ENCODE measurements at regions not wholly inside any gene's neighbourhood (a gene's known extent, or its start where the extent isn't known, plus 50 kb on each side); places are given as distances from the start of the nearest gene placed in this dataset.

GRCh38 chr17:33854596-33854995 is 400.5 kb upstream of the CCL2 start:
- H3K9me3 ChIP-seq (ENCODE audit: control insufficient read depth, low read length): no peaks in the 10 kb centered on the region
- no peaks in the 10 kb centered on the region for H3K36me3 ChIP-seq (ENCODE audit: control insufficient read depth, insufficient read depth, low read length)
- no peaks in the 10 kb centered on the region for H3K4me1 ChIP-seq (ENCODE audit: control insufficient read depth, insufficient read depth, low read length)
- H3K4me3 ChIP-seq (ENCODE audit: insufficient read depth, low read depth, low read length): no peak overlapping the region
- 73 to 77% methylated on average over 2 of the region's 2 CpGs for WGBS, 2 experiments
- peak overlapping the region; percentile 31 for H3K27ac ChIP-seq (ENCODE audit: insufficient read depth, low read depth, low read length, poor library complexity, severe bottlenecking)
- no peaks in the 10 kb centered on the region for H3K27me3 ChIP-seq (ENCODE audit: control insufficient read depth, insufficient read depth, low read length, poor library complexity, severe bottlenecking)

DNA sequence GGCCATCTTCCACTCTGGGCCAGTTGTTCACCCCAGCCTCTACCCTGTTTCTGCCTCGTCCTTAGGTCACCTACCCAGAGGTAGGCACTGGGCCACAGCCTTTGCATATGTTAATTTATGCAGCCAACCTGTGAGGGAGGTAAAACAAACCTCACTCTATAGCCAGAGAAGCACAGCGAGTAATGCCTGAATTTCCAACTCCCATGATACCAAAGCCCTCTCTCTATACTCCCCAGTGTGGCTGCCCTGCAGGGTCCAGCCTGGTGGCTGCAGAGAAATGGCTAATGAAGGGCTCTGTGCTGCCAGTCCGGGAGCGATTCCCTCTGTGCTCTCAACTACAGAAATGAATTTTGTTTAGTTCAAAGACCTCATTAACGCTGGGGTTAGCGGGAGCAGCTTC is 397.0 kb upstream of the CCL2 start:
- no peak overlapping the region for H3K27ac ChIP-seq (ENCODE audit: insufficient read depth, low read depth, low read length, poor library complexity, severe bottlenecking)
- no peaks in the 10 kb centered on the region for H3K27me3 ChIP-seq (ENCODE audit: control insufficient read depth, insufficient read depth, low read length, poor library complexity, severe bottlenecking)
- 70 to 78% methylated on average over 6 of the region's 6 CpGs for WGBS, 2 experiments
- no peak overlapping the region for H3K4me3 ChIP-seq (ENCODE audit: insufficient read depth, low read depth, low read length)
- no peaks in the 10 kb centered on the region for H3K9me3 ChIP-seq (ENCODE audit: control insufficient read depth, low read length)
- no peaks in the 10 kb centered on the region for H3K4me1 ChIP-seq (ENCODE audit: control insufficient read depth, insufficient read depth, low read length)
- no peaks in the 10 kb centered on the region for H3K36me3 ChIP-seq (ENCODE audit: control insufficient read depth, insufficient read depth, low read length)

GRCh38 chr17:33858682-33859081 is 396.4 kb upstream of the CCL2 start:
- WGBS, 2 experiments: 93 to 94% methylated on average over 1 of the region's 1 CpG

DNA sequence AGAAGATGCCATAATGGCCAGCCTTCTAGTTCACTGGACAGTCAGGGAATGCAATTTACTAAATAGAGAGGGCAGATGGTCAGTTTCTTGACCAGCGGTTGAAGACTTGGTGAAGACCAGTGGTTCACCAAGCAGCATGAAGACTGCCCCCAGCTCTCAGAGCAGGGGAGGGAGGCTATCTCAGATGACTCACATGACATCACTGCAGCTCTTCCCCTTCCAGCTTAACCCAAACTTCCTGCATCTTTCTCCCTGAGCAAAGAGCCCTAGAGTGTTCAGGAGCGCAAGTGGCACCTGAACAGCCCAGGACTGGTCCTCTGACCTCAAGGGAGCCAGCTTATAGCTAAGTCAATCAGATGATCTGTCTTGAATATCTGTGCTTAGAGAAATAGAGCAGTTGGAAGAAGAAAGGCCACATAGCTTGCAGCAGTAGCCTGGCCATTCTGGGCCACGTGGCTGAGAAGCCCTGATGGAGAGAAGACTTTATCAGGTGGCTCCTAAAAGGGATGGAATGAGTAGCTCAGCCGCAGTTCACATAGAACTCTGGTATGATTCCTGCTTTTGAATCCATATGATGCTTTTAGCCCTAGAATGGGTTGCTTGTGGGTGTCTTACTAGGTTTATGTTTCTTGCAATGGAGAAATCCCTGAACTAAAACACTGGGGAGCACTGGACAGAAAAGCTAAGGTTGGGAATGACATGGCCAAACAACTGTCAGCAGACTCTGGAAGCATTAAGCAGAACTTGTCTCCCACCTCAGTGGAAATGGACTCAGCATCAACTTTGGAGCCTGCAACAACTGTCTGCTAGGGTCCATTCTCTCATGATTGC is 392.1 kb upstream of the CCL2 start:
- H3K27ac ChIP-seq (ENCODE audit: insufficient read depth, low read depth, low read length, poor library complexity, severe bottlenecking): no peak overlapping the region
- H3K4me1 ChIP-seq (ENCODE audit: control insufficient read depth, insufficient read depth, low read length): no peaks in the 10 kb centered on the region
- H3K9me3 ChIP-seq (ENCODE audit: control insufficient read depth, low read length): no peaks in the 10 kb centered on the region
- no peak overlapping the region for H3K4me3 ChIP-seq (ENCODE audit: insufficient read depth, low read depth, low read length)
- H3K27me3 ChIP-seq (ENCODE audit: control insufficient read depth, insufficient read depth, low read length, poor library complexity, severe bottlenecking): no peaks in the 10 kb centered on the region
- H3K36me3 ChIP-seq (ENCODE audit: control insufficient read depth, insufficient read depth, low read length): no peaks in the 10 kb centered on the region
- WGBS, 2 experiments: 80 to 89% methylated on average over 4 of the region's 4 CpGs

More at GRCh38 chr17:33858682-33859081, 396.4 kb upstream of the CCL2 start:
- H3K4me3 ChIP-seq (ENCODE audit: insufficient read depth, low read depth, low read length): no peak overlapping the region
- H3K4me1 ChIP-seq (ENCODE audit: control insufficient read depth, insufficient read depth, low read length): no peaks in the 10 kb centered on the region
- no peaks in the 10 kb centered on the region for H3K9me3 ChIP-seq (ENCODE audit: control insufficient read depth, low read length)
- no peak overlapping the region for H3K27ac ChIP-seq (ENCODE audit: insufficient read depth, low read depth, low read length, poor library complexity, severe bottlenecking)
- H3K36me3 ChIP-seq (ENCODE audit: control insufficient read depth, insufficient read depth, low read length): no peaks in the 10 kb centered on the region
- H3K27me3 ChIP-seq (ENCODE audit: control insufficient read depth, insufficient read depth, low read length, poor library complexity, severe bottlenecking): no peaks in the 10 kb centered on the region

- H3K27me3 ChIP-seq (ENCODE audit: control insufficient read depth, insufficient read depth, low read length, poor library complexity, severe bottlenecking): no peaks in the 10 kb centered on the region
- no peak overlapping the region for H3K4me3 ChIP-seq (ENCODE audit: insufficient read depth, low read depth, low read length)
- 93 to 95% methylated on average over 3 of the region's 3 CpGs for WGBS, 2 experiments
- no peaks in the 10 kb centered on the region for H3K9me3 ChIP-seq (ENCODE audit: control insufficient read depth, low read length)
- no peaks in the 10 kb centered on the region for H3K4me1 ChIP-seq (ENCODE audit: control insufficient read depth, insufficient read depth, low read length)
- H3K36me3 ChIP-seq (ENCODE audit: control insufficient read depth, insufficient read depth, low read length): no peaks in the 10 kb centered on the region
- no peak overlapping the region for H3K27ac ChIP-seq (ENCODE audit: insufficient read depth, low read depth, low read length, poor library complexity, severe bottlenecking)
Observed at GRCh38 chr17:33864758-33865229, 390.3 kb upstream of the CCL2 start.

GRCh38 chr17:33868899-33869298 is 386.2 kb upstream of the CCL2 start:
- H3K9me3 ChIP-seq (ENCODE audit: control insufficient read depth, low read length): no peaks in the 10 kb centered on the region
- H3K4me3 ChIP-seq (ENCODE audit: insufficient read depth, low read depth, low read length): no peak overlapping the region
- H3K27me3 ChIP-seq (ENCODE audit: control insufficient read depth, insufficient read depth, low read length, poor library complexity, severe bottlenecking): no peaks in the 10 kb centered on the region
- no peaks in the 10 kb centered on the region for H3K36me3 ChIP-seq (ENCODE audit: control insufficient read depth, insufficient read depth, low read length)
- no peaks in the 10 kb centered on the region for H3K4me1 ChIP-seq (ENCODE audit: control insufficient read depth, insufficient read depth, low read length)
- 83 to 96% methylated on average over 3 of the region's 3 CpGs for WGBS, 2 experiments
- no peak overlapping the region for H3K27ac ChIP-seq (ENCODE audit: insufficient read depth, low read depth, low read length, poor library complexity, severe bottlenecking)

- Histone ChIP-seq H3K27me3 (ENCODE audit: control insufficient read depth, insufficient read depth, low read length, poor library complexity, severe bottlenecking) (no peaks in the 10 kb centered on the region), H3K27ac (ENCODE audit: insufficient read depth, low read depth, low read length, poor library complexity, severe bottlenecking) (no peak overlapping the region), H3K9me3 (ENCODE audit: control insufficient read depth, low read length) (no peaks in the 10 kb centered on the region), H3K4me1 (ENCODE audit: control insufficient read depth, insufficient read depth, low read length) (no peaks in the 10 kb centered on the region), H3K36me3 (ENCODE audit: control insufficient read depth, insufficient read depth, low read length) (no peaks in the 10 kb centered on the region), H3K4me3 (ENCODE audit: insufficient read depth, low read depth, low read length) (no peak overlapping the region)
- WGBS, 2 experiments: 92 to 95% methylated on average over 3 of the region's 3 CpGs
Observed at GRCh38 chr17:33870936-33871335, 384.1 kb upstream of the CCL2 start.

DNA sequence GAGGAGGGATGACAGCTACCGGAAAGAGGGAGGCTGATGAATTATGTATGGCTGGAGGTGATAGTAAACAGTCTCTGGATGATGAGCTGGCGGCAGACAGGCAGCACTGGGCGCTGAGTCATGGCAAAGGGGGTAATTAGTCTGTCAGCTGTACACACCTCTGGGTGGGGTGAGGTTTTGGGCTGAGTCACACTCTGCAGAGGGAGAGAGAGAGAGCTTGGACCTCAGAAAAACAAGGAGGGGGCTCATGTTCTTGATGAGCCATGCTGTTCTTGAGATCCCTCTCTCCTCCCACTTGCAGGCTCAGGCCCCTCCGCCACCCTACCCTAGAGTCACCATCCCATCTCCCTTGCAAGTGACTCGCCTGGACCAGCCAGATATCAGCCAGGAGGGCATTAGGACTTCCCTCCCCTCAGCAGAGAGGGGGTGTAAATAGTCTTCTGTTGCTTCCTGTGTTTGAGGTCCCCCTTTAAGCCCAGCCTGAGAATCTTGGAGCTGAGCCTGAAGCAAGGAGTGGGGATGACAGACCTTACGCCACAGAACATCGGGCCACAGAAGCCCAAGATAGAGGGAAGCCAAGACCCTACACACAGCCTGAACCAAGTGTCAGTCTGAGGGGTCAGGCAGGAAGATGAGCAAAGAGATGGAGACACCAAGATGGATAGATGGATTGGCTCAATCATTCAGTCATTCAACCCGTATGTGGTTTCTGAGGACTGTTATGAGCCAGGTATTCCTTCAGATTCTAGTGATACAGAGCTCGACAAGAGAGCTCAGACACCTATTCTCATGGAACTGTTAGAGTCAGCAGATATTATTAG is 383.2 kb upstream of the CCL2 start:
- Histone ChIP-seq H3K9me3 (ENCODE audit: control insufficient read depth, low read length) (no peaks in the 10 kb centered on the region), H3K4me1 (ENCODE audit: control insufficient read depth, insufficient read depth, low read length) (no peaks in the 10 kb centered on the region), H3K27ac (ENCODE audit: insufficient read depth, low read depth, low read length, poor library complexity, severe bottlenecking) (no peak overlapping the region), H3K27me3 (ENCODE audit: control insufficient read depth, insufficient read depth, low read length, poor library complexity, severe bottlenecking) (no peaks in the 10 kb centered on the region), H3K4me3 (ENCODE audit: insufficient read depth, low read depth, low read length) (no peak overlapping the region), H3K36me3 (ENCODE audit: control insufficient read depth, insufficient read depth, low read length) (no peaks in the 10 kb centered on the region)
- WGBS, 2 experiments: 89% methylated on average over 9 of the region's 9 CpGs

- WGBS, 2 experiments: 82 to 89% methylated on average over 2 of the region's 2 CpGs
- Histone ChIP-seq H3K4me1 (ENCODE audit: control insufficient read depth, insufficient read depth, low read length) (no peaks in the 10 kb centered on the region), H3K27me3 (ENCODE audit: control insufficient read depth, insufficient read depth, low read length, poor library complexity, severe bottlenecking) (no peaks in the 10 kb centered on the region), H3K4me3 (ENCODE audit: insufficient read depth, low read depth, low read length) (no peak overlapping the region), H3K27ac (ENCODE audit: insufficient read depth, low read depth, low read length, poor library complexity, severe bottlenecking) (no peak overlapping the region), H3K36me3 (ENCODE audit: control insufficient read depth, insufficient read depth, low read length) (no peaks in the 10 kb centered on the region), H3K9me3 (ENCODE audit: control insufficient read depth, low read length) (no peaks in the 10 kb centered on the region)
Observed at GRCh38 chr17:33873201-33873617, 381.9 kb upstream of the CCL2 start.

DNA sequence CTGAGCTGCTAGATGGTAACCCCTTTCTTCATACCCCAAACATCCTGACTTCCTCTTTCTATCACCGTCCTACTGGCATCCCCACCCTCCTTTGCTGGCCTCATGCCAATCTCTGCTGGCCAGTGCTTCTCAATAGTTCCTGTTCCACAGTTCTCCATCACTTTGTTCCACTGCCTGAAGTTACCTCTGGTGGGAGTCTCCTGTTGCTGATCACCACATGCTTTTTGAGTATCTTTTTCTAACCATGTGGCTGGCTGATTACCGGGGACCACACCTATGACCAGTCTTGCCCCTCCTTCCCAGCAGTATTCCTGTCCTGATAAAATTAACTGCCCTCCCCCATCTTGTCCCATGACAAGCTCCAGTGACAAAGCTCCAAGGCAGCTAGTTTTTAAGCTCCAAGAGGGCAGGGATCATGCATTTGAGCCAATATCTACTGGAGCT is 380.4 kb upstream of the CCL2 start:
- 89 to 94% methylated on average over 2 of the region's 2 CpGs for WGBS, 2 experiments

More for the DNA sequence above, 380.4 kb upstream of the CCL2 start:
- no peak overlapping the region for H3K4me3 ChIP-seq (ENCODE audit: insufficient read depth, low read depth, low read length)
- no peaks in the 10 kb centered on the region for H3K4me1 ChIP-seq (ENCODE audit: control insufficient read depth, insufficient read depth, low read length)
- H3K9me3 ChIP-seq (ENCODE audit: control insufficient read depth, low read length): no peaks in the 10 kb centered on the region
- H3K27me3 ChIP-seq (ENCODE audit: control insufficient read depth, insufficient read depth, low read length, poor library complexity, severe bottlenecking): no peaks in the 10 kb centered on the region
- no peaks in the 10 kb centered on the region for H3K36me3 ChIP-seq (ENCODE audit: control insufficient read depth, insufficient read depth, low read length)
- no peak overlapping the region for H3K27ac ChIP-seq (ENCODE audit: insufficient read depth, low read depth, low read length, poor library complexity, severe bottlenecking)
